Astrocyte of the hippocampus (primary cell): ENCODE measurements at regions not wholly inside any gene's neighbourhood (a gene's known extent, or its start where the extent isn't known, plus 50 kb on each side); places are given as distances from the start of the nearest gene placed in this dataset.
"Not testable (repeated sequence)": the region's sequence is repeated elsewhere in the genome, so short reads cannot be mapped to it uniquely, and the experiment has no call there.

ENCODE experiments used
- DNase-seq: peaks from one replicate; pipeline ENCODE4 v3.0.0; 2011; ENCODE audit warnings: low read depth, low spot score

- DNase-seq = no peak
Observed at GRCh38 chr12:104906695-104907094, 51.4 kb downstream of the SLC41A2 start.

GRCh38 chr12:104905446-104905845, 52.6 kb downstream of the SLC41A2 start:
- not testable (repeated sequence) for DNase-seq

GRCh38 chr12:104903648-104904423, 54.3 kb downstream of the SLC41A2 start:
- peak; percentile 64 for DNase-seq

GRCh38 chr12:104902125-104902524, 56.0 kb downstream of the SLC41A2 start:
- DNase-seq = no peak

GRCh38 chr12:104896710-104897109, 61.4 kb downstream of the SLC41A2 start:
- DNase-seq = no peak

DNA sequence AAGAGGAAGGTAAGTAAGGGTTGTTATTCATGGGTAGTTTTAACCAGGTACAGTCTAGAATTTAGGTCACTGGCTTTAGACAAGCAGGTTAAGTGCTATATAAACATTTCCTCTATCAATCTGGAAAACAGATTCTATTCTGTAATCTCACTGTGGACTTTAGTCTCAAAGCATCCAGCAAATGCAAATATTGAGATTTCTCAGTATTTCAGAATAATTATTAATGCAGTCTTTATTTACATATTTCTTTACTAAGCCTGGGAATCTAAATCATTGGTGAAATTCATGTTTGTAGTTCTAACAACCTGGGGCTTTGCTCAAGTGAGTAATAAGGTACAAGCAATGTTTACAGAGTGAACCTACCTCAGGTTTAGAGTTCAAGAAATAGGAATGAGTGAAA, 61.9 kb downstream of the SLC41A2 start:
- no peak for DNase-seq

DNA sequence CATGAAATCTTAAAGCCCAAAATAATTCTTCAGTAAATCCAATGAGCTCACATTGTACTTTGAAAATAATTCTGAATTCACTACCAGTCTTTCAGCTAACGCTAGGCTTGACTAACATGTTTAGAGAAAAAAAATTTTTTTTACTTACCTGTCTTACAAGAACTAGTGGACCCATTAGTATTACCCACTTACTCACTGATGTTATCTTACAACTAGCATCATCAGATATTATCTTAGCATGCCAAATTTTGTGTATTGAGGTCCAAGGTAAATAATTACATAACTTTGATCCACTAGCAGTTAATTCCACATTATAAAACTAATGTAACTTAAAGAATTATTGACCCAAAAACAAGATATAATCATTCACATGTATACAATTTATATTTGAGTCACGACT, 62.7 kb downstream of the SLC41A2 start:
- DNase-seq = no peak

DNA sequence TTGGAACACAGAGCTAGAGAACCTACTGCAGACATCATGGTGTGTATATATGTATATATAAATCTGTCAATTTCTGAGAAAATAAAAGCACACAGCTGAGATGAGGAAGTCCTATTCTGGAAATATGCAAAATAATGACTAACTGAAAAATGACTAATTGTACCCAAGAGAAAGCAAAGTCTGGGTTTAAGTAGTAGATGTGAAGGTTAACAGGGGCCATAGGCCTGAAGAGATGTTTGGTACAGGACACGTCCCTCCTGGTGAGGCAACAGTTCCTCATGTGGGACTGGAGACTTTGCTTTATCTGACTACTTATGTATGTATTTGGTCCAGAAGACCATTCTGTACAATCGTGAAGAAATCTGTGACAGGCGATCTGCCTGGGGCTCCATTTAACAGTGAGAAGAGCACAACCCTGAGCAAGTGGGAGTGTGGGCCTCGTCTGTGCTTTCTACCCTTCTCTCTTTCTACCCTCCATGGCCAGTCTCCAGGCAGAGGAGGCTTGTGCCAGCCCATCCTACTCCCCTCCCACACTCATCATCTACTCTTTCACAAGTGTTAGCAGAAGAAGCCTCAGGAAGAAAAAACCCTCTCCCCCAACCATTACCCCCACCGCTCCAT, 67.5 kb downstream of the SLC41A2 start:
- DNase-seq = no peak

DNA sequence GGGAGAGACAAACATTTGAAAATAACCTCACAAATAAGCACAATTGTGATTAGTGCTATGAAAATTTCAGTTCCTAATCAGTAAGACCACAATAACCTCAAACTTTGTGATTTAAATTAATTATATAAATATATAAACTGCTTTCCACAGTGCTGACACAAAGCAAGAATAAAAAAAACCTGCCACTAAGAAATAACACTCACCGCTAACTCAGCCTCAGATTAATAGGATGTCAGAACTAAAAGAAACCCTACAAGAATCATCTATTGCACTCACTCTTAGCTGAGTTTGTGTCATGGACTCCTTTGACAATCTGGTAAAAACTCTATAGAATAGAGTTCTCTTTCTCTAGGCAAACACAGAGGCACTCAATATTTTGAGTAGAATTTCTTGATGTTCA, 68.4 kb downstream of the SLC41A2 start:
- DNase-seq = no peak

DNA sequence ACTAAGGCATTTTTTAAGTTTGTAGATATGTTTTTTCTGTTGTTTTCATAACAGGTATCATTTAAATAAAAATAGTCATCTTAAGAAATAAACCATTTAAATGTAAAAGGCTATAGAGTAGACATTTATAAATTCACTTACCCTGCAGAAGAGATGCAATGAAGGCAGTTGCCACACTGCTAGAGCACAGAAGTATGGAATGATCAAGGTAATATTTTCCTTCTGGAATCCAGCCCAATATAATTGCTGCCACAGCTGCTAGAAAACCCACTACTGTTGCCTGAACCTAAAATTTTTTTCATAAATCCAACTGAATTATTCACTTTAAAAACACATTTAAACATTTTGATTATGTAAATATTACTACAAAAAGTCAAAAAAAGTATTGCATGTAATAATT, 69.2 kb downstream of the SLC41A2 start:
- no peak for DNase-seq

DNA sequence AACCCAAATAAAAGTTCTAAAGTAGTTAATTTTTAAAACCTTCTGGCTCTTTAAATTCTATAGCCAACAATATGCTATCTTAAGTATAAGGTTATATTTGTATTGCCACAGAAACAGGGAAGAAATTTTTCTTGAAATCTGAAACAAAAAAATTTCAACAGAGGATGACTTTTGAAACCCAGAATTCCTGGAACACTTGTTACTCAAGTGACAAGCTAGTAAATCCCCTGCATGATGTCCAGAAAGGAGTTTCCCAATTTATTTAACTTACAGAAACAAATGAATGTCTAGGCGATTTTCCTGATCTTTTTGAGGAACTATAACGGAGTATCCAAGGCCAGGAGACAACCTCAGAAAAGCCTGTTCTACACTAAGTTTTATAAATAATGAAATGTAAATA, 69.6 kb downstream of the SLC41A2 start:
- DNase-seq = no peak

- no peak for DNase-seq
Observed at GRCh38 chr12:104887452-104887851, 70.6 kb downstream of the SLC41A2 start.

GRCh38 chr12:104886418-104887401, 71.4 kb downstream of the SLC41A2 start:
- no peak for DNase-seq

- DNase-seq = not testable (repeated sequence)
Observed at GRCh38 chr12:104878858-104879257, 79.2 kb downstream of the SLC41A2 start.

DNA sequence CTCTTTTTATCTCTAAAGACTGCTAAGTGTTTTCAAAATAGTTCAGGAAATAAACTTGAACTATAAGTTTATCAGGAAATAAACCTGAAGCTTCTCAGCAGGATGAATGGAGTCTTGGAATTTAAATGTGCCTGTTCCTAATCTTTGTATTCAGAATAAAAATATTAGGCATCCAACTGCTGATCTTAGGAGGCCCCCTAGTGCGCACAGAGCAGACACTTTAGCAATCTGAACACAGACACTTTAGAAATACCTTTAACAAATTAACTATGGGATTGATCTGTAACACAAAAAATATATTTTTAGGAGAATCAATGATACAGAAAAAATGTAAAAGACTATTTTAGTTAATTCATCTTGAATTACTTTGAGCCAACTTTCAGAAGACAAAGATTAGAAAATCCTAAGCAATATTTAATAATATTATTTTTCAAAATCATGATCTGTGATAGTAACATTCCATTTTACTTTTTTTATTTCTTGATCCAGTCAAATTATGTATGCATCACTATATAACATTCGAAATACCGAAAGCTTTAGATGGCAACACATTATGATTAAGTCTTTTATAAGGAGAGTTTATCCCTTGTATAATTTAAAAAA, 80.9 kb downstream of the SLC41A2 start:
- DNase-seq = peak; percentile 71

GRCh38 chr12:104873374-104873773, 84.7 kb downstream of the SLC41A2 start:
- no peak for DNase-seq

- no peak for DNase-seq
Observed at GRCh38 chr12:104870797-104871196, 87.3 kb downstream of the SLC41A2 start.

- DNase-seq = peak; percentile 79
Observed at GRCh38 chr12:104866291-104866690, 91.8 kb downstream of the SLC41A2 start.

DNA sequence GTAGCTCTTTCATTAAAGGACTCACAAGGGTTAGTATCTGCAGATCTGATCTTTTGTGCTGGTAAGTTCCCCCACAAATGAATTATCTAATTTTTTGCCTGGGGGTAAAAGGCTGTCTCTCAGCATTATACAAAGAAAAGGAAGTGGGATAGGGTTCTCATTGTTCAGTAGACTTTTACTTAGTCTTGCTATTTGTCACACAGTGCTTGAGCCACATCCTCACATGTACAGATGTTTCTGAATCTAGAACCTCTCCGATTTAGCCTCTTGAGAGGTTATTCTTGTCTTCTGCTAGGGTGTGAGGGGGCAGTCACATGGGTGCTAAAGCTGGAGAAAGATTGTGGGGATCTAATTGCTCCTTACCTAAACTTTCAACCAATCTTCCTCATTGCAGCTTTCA, 93.0 kb downstream of the SLC41A2 start:
- DNase-seq = no peak

- DNase-seq = no peak
Observed at GRCh38 chr12:104864668-104865067, 93.4 kb downstream of the SLC41A2 start.

DNA sequence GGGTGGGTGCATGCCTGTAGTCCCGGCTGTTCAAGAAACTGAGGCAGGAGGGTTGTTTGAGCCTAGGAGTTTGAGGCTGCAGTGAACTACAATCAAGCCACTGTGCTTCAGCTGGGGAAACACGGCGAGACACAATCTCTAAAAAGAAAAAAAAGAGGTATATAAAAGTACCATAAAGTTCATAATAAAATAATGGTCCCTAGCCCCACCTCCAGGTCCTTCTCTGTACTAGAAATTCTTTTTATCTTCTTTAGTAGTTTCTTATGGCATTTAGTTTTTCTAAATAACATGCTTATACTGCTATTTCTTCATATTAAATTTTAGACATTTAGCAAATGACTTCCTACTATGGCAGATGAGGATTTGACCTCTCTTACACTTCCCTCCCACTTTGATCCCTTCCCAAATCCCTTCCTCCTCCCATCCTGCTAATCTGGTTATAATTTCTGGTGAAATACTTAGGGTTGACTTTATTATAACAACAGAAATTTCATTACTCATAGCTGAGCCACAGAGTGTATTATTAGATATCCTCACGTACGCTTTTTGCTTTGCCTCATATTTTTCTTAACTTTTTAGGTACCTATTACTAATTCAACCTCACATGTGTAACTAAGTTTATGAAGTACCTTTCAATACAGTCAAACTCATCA, 94.7 kb downstream of the SLC41A2 start:
- DNase-seq = no peak
